Caco-2 (cell line): ENCODE measurements at regions not wholly inside any gene's neighbourhood (a gene's known extent, or its start where the extent isn't known, plus 50 kb on each side); places are given as distances from the start of the nearest gene placed in this dataset.

ENCODE experiments used
- BruUV-seq: library from RNA; stranded (reverse); fragments of 400-500 nt; replicated peaks from 2 replicates; lab custom pipeline; 2021; lab: Mats Ljungman, UMichigan
- CTCF ChIA-PET: fragments of 300-600 bp; sonication (Branson Sonifier 250); formaldehyde crosslinking; loops from one replicate; lab custom pipeline; 2022; ENCODE audit warnings: antibody characterized with exemption; lab: Charles Lee
- POLR2A ChIA-PET: fragments of 300-600 bp; sonication (Branson Sonifier 250); formaldehyde crosslinking; loops from one replicate; lab custom pipeline; 2022; ENCODE audit warnings: antibody characterized with exemption; lab: Charles Lee
- DNase-seq, 2 experiments: peaks; one replicate each; pipeline versions ENCODE4 v3.0.0 to v3.0.0-alpha.2; 2020 to 2022
- H3K27me3 ChIP-seq: replicated peaks from 2 replicates; pipeline ENCODE4 v1.6.0; 2011; ENCODE audit warnings: low read length; ENCODE audit not compliant: control insufficient read depth, insufficient read depth
- H3K36me3 ChIP-seq: 2 replicates; pipeline ENCODE4 v1.5.1; 2011; ENCODE audit warnings: low read length; ENCODE audit not compliant: control insufficient read depth, insufficient read depth
- H3K4me1 ChIP-seq: fragments of 250-450 bp; sonication (Bioruptor Pico); 2 replicates; pipeline ENCODE4 v1.5.1; 2020; ENCODE audit warnings: mild to moderate bottlenecking
- H3K4me3 ChIP-seq: 2 replicates; pipeline ENCODE4 v1.5.1; 2011; ENCODE audit warnings: low read depth, mild to moderate bottlenecking, control low read depth, low read length
- H3K9me3 ChIP-seq: fragments of 250-450 bp; sonication (Bioruptor Pico); 2 replicates; pipeline ENCODE4 v1.5.1; 2020; ENCODE audit warnings: mild to moderate bottlenecking, moderate library complexity
- H3K27ac Mint-ChIP-seq: one replicate; pipeline ENCODE4 v1.8.0; 2022; ENCODE audit warnings: mixed read lengths; ENCODE audit not compliant: unreplicated experiment
- H3K27me3 Mint-ChIP-seq: one replicate; pipeline ENCODE4 v1.8.0; 2022; ENCODE audit warnings: mixed read lengths; ENCODE audit not compliant: insufficient read depth, unreplicated experiment
- H3K36me3 Mint-ChIP-seq: one replicate; pipeline ENCODE4 v1.8.0; 2022; ENCODE audit warnings: mild to moderate bottlenecking, mixed read lengths; ENCODE audit not compliant: insufficient read depth, unreplicated experiment
- H3K4me1 Mint-ChIP-seq: one replicate; pipeline ENCODE4 v1.8.0; 2022; ENCODE audit warnings: low read depth, mixed read lengths; ENCODE audit not compliant: unreplicated experiment
- H3K4me3 Mint-ChIP-seq: one replicate; pipeline ENCODE4 v1.8.0; 2022; ENCODE audit warnings: mild to moderate bottlenecking, moderate library complexity, mixed read lengths; ENCODE audit not compliant: unreplicated experiment
- H3K9me3 Mint-ChIP-seq: one replicate; pipeline ENCODE4 v1.8.0; 2022; ENCODE audit warnings: mixed read lengths; ENCODE audit not compliant: unreplicated experiment
- CTCF ChIP-seq, 2 experiments: fragments of 200-600 bp in 1 of 2; IDR thresholded peaks; 1 replicate in 1 of 2; 2 replicates in 1 of 2; pipeline versions ENCODE4 v1.5.1 to v1.8.0; 2011 to 2022; ENCODE audit warnings: antibody characterized with exemption in 1 of 2, control low read depth in 1 of 2, inconsistent platforms in 1 of 2, low read depth in 1 of 2, low read length in 1 of 2, mild to moderate bottlenecking in 1 of 2, moderate library complexity in 1 of 2; ENCODE audit not compliant: insufficient read depth in 1 of 2, severe bottlenecking in 1 of 2, unreplicated experiment in 1 of 2
- intact Hi-C: fragments of 100-400 bp; cut with micrococcal nuclease; formaldehyde crosslinking; loops from one replicate; pipeline ENCODE4 v1.10.0; 2022; ENCODE audit not compliant: unreplicated experiment

DNA sequence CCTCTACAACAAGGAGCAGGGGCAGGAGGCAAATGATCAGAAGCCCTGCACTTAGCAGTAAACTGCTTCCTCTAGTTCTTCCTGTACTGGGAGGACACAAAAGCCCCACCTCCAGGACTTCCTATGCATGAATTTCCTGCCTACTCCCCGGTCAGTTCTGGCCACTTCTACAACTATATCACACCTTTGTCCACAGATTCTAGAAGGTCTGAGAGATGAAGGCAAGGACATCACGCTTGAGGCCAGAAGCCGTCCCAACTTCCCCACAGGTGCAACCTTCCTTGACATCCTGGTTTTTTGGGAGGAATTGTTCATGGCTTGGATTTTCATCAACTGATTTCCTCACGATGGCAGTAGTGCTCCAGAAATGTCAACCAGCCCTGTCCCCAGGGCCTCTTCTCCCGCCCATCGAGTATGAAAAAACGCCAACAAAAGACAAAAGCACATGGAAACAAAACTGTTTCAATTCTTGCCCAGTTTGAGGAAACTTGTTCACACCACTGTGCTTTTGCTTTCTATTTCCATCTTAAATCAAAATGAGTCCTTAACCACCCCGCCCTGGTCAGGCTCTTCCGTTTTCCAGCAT, 206.5 kb upstream of the STK26 start:
- intact Hi-C loops = no loop called here
- no peak overlapping the region for H3K27ac Mint-ChIP-seq
- DNase-seq = no peak
- H3K4me3 ChIP-seq = no peak overlapping the region
- H3K4me1 Mint-ChIP-seq = no peaks in the 10 kb centered on the region
- no peaks in the 10 kb centered on the region for H3K4me1 ChIP-seq
- BruUV-seq = no TSS peak
- H3K27me3 ChIP-seq = no peaks in the 10 kb centered on the region
- H3K4me3 Mint-ChIP-seq = no peak overlapping the region
- no peaks in the 10 kb centered on the region for H3K9me3 Mint-ChIP-seq
- H3K36me3 Mint-ChIP-seq = peaks cover 7% of the 10 kb centered on the region
- CTCF ChIA-PET = no interaction called here
- TF ChIP-seq CTCF (IDR thresholded peaks at IDR 0.05; ENCODE audit: insufficient read depth in 1 of 2, low read depth in 1 of 2, low read length in 1 of 2, severe bottlenecking in 1 of 2, unreplicated experiment in 1 of 2) = no peak
- no peaks in the 10 kb centered on the region for H3K9me3 ChIP-seq
- no peaks in the 10 kb centered on the region for H3K27me3 Mint-ChIP-seq
- POLR2A ChIA-PET = no interaction called here
- H3K36me3 ChIP-seq = 0 out of 2 replicates have a peak, but pooled peaks cover 1% of the 10 kb centered on the region

DNA sequence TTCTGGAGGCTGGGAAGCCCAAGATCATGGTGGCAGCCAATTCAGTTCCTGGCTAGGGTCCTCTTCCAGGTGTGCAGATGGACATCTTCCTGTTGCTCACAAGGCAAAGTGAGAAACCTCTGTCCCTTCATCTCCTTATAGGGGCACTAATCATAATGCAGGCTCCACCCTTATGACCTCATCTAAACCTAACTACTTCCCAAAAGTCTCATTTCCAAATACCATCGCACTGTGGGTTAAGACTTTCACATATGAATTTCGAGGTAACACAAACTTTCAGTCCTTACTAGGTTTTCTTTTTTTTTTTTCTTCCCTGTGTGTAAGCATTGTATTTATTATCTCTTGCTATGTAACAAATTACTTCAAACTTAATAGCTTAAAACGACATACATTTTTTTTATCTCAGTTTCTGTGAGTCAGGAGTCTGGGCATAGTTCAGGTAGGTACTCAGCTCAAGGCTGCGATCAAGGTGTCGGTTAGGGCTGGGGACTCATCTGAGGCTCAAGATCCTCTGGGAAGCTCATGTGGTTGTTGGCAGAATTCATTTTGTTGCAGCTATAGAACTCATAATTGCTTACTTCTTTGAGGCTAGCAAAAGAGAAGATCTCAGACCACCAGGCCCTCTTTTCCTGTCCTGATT, 204.7 kb upstream of the STK26 start:
- no peaks in the 10 kb centered on the region for H3K9me3 ChIP-seq
- intact Hi-C loops = no loop called here
- DNase-seq = no peak
- no peak overlapping the region for H3K4me3 ChIP-seq
- Mint-ChIP-seq H3K9me3 (no peaks in the 10 kb centered on the region), H3K4me3 (no peak overlapping the region), H3K4me1 (no peaks in the 10 kb centered on the region), H3K36me3 (peaks cover 7% of the 10 kb centered on the region), H3K27me3 (no peaks in the 10 kb centered on the region), H3K27ac (no peak overlapping the region)
- no peaks in the 10 kb centered on the region for H3K27me3 ChIP-seq
- no peaks in the 10 kb centered on the region for H3K4me1 ChIP-seq
- CTCF ChIA-PET = no interaction called here
- POLR2A ChIA-PET = no interaction called here
- 0 out of 2 replicates have a peak, but pooled peaks cover 1% of the 10 kb centered on the region for H3K36me3 ChIP-seq
- BruUV-seq = no TSS peak
- no peak for TF ChIP-seq CTCF (IDR thresholded peaks at IDR 0.05; ENCODE audit: insufficient read depth in 1 of 2, low read depth in 1 of 2, low read length in 1 of 2, severe bottlenecking in 1 of 2, unreplicated experiment in 1 of 2)

GRCh38 chrX:131821945-131822622, 201.0 kb upstream of the STK26 start:
- Histone ChIP-seq H3K4me1 (no peaks in the 10 kb centered on the region), H3K9me3 (no peaks in the 10 kb centered on the region), H3K27me3 (no peaks in the 10 kb centered on the region), H3K36me3 (0 out of 2 replicates have a peak, but pooled peaks cover 1% of the 10 kb centered on the region), H3K4me3 (no peak overlapping the region)
- intact Hi-C loops = no loop called here
- no peaks in the 10 kb centered on the region for H3K27me3 Mint-ChIP-seq
- H3K36me3 Mint-ChIP-seq = peaks cover 16% of the 10 kb centered on the region
- H3K9me3 Mint-ChIP-seq = no peaks in the 10 kb centered on the region
- H3K4me1 Mint-ChIP-seq = no peaks in the 10 kb centered on the region
- no peak overlapping the region for H3K27ac Mint-ChIP-seq
- DNase-seq = no peak
- ChIA-PET POLR2A (no interaction called here), CTCF (no interaction called here)
- no TSS peak for BruUV-seq
- no peak overlapping the region for H3K4me3 Mint-ChIP-seq
- TF ChIP-seq CTCF (IDR thresholded peaks at IDR 0.05; ENCODE audit: insufficient read depth in 1 of 2, low read depth in 1 of 2, low read length in 1 of 2, severe bottlenecking in 1 of 2, unreplicated experiment in 1 of 2) = no peak
